NT2/D1 (cell line): ENCODE measurements at regions not wholly inside any gene's neighbourhood (a gene's known extent, or its start where the extent isn't known, plus 50 kb on each side); places are given as distances from the start of the nearest gene placed in this dataset.

Experiments used
- SUZ12 ChIP-seq: IDR thresholded peaks from 2 replicates; pipeline ENCODE4 v1.6.1; 2011; ENCODE audit not compliant: insufficient read length, insufficient read depth; ENCODE audit errors: extremely low read depth
- YY1 ChIP-seq: IDR thresholded peaks from 2 replicates; pipeline ENCODE4 v1.6.1; 2011; ENCODE audit not compliant: insufficient read length, insufficient read depth

GRCh38 chr10:42959833-42960232 lies 117.0 kb upstream of the RET start:
- no peak for TF ChIP-seq YY1
- no peak for TF ChIP-seq SUZ12
